ENCODE measurements at regions not wholly inside any gene's neighbourhood (a gene's known extent, or its start where the extent isn't known, plus 50 kb on each side); places are given as distances from the start of the nearest gene placed in this dataset.

DNA sequence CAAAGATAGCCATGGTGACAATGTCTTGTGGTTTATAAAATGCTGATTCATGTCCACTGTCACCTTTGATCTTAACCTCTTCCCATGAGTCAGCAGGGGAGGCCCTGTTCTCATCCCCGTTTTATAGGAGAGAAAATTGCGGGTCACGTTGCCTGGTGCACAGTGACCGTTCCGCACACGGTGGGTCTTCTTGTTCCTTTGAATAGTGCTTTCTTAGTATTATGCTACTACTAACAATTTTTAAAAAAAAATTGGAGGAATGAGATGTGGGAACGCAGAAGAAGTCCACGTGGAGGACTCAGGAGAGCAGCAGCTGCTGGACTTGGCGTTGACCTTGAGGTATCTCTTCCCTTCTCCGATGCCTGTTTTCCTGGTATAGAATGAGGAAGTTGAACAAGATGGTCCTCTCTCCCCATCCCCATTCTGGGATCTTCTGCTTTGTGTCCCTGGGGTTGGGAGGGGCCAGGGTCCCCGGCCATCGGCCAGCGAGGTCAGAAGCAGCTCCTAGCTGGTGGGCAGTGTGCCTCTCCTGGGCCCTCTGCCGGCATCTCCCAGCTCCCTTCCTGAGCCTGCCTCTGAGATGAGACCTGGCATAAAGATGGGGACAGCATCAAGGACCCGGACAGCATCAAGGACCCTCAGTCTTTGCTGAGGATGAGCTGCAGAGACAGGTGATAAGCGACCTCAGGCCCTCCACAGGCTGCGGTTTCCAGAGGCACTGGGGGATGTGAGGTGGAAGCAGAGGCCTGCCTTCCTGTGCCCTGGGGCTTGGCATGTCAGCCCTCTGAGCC lies 143.9 kb downstream of the C9orf50 start:
- TF ChIP-seq, protein P1, sequence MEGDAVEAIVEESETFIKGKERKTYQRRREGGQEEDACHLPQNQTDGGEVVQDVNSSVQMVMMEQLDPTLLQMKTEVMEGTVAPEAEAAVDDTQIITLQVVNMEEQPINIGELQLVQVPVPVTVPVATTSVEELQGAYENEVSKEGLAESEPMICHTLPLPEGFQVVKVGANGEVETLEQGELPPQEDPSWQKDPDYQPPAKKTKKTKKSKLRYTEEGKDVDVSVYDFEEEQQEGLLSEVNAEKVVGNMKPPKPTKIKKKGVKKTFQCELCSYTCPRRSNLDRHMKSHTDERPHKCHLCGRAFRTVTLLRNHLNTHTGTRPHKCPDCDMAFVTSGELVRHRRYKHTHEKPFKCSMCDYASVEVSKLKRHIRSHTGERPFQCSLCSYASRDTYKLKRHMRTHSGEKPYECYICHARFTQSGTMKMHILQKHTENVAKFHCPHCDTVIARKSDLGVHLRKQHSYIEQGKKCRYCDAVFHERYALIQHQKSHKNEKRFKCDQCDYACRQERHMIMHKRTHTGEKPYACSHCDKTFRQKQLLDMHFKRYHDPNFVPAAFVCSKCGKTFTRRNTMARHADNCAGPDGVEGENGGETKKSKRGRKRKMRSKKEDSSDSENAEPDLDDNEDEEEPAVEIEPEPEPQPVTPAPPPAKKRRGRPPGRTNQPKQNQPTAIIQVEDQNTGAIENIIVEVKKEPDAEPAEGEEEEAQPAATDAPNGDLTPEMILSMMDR (IDR thresholded peaks at IDR 0.05; ENCODE audit: borderline replicate concordance, insufficient read depth, low read depth, low read length) = no peak
- no peak overlapping the region for H3K4me3 ChIP-seq (ENCODE audit: low read depth, low read length)

DNA sequence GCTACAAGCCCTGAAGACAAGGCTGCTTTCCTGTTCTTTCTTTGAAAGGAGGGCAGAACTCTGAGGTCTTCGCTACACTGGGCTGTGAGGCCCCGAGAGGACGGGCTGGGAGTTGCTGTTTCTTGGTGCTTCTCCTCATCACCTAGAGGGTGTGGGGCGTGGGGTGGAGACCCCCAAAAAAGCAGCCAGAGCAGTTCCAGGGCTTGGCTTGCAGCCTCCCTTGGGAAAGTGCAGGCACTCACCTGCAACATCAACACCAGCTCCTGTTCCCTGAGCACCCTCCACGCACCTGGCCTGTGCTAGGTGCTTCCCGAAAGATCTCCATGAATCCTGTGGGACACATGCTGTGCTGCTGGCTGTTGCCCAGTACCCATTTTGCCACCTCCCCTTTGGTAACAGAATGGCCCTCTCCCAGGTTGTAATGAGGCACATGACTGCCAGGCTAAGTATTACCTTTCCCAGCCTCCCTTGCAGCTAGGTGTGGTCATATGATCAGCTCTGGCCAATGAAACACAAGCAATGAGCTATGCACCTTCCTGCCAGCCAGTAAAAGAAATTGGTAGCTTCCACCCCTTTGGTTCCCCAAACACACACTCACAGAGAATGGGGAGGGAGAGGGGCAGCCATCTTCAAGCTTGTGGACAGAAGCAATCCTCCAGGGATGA lies 146.0 kb downstream of the C9orf50 start:
- TF ChIP-seq, protein P1 (IDR thresholded peaks at IDR 0.05; ENCODE audit: borderline replicate concordance, insufficient read depth, low read depth, low read length) = no peak
- no peak overlapping the region for H3K4me3 ChIP-seq (ENCODE audit: low read depth, low read length)

DNA sequence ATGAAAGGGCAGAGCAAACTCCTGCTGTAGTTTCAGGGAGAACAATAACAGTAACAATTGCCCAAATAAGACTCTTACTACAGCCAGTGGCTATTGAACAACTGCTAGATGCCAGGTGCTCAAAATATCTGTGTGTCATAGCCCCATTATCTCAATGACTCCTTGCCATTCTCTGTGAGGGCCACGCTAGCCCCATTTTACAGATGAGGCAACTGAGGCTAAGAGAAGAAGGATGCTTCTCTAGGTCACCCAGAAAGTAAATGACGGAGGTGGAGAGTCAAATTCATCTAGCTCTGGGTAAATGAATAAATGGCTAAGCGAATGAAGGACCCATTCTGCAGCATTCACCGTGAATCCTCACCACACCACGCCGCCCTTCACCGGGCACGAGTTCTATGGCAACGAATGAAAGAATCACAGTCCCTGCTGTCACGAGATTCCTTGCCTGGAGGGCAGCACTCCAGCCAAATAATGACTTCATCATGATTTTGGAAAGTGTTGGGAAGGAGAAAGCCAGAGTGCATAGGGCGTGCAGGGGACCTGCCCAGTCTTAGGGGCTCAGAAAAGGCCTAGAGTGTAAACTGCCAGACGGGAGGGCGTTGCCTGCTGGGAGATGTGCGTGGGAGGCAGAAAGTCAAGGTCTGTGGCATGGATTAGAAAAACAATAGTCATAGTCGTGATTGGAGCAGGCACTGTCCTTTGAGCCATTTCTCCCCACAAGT lies 147.2 kb downstream of the C9orf50 start:
- TF ChIP-seq, protein P1 (IDR thresholded peaks at IDR 0.05; ENCODE audit: borderline replicate concordance, insufficient read depth, low read depth, low read length) = no peak
- no peak overlapping the region for H3K4me3 ChIP-seq (ENCODE audit: low read depth, low read length)

DNA sequence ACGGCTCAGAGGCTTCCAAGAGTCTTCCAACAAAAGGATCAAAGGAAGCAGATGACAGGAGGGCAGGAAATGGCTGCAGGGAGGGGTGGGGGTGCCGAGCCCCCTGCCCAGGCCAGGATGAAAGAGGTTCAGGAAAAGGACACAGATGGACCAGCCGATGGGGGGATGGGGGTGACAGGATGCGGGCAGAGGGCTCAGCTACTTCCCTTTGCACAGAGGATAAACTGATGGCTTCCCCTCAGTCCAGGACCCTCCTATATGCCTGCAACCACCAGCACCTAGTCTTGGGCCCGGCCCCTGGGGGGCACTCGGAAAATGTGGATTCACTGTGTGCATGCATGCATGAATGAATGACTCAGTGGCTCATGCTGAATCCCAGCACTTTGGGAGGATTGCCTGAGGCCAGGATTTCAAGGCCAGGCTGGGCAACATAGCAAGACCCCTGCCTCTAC lies 148.2 kb downstream of the C9orf50 start:
- no peak overlapping the region for H3K4me3 ChIP-seq (ENCODE audit: low read depth, low read length)
- TF ChIP-seq, protein P1 (IDR thresholded peaks at IDR 0.05; ENCODE audit: borderline replicate concordance, insufficient read depth, low read depth, low read length) = no peak

DNA sequence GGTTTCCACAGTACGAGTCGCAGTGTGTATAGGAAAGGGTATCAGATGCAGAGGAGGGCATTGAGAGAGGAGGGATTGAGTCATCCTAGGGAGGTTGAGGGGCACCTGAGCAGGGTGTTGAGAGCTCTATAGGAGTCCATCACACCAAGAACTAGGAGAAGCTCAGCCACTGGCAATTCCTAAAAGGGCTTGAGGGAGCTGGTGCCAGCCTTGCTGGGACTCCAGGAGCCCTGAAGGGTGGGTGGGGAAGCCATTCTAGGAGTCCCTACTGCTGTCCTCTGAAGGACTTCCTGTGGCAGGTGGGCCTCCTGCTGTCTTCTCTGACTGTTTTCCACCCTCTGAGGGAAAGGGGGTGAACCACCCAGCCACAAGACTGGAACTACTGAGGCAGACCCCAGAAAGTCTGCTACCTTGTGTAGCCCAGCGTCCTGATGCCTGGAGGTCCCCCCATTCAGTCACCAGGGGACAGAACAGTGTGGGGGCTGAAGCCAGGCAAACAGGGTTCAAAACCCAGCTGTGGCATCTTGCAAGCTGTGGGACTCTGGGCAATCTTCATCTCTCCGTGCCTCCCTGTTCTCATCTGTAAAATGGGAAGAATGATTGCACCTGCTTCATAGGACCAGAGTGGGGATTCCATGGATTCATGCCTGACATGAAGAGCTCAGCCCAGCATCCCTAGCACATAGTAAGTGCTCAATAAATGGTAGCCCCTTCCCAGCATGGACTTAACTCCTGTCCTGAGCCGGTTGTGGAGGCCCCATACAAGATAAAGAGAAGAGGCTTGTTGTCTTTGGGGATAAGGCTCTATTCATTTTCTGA lies 149.5 kb downstream of the C9orf50 start:
- no peak overlapping the region for H3K4me3 ChIP-seq (ENCODE audit: low read depth, low read length)
- TF ChIP-seq, protein P1 (IDR thresholded peaks at IDR 0.05; ENCODE audit: borderline replicate concordance, insufficient read depth, low read depth, low read length) = no peak

DNA sequence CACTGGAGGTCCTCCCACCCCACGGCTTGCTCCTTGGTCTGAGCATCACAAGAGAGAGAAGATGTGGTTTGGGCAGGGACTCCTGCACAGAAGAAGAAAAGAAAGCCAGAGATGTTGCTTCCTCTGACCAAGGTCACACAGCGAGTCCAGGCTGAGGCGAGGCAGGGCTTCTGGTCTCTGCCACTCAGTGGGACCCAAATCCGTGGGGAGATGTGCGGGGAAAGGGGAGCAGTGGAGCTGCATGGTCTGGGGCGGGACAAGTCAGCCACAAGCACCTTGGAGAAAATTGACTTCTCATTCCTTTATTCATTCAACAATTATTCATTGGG lies 150.9 kb downstream of the C9orf50 start:
- TF ChIP-seq, protein P1 (IDR thresholded peaks at IDR 0.05; ENCODE audit: borderline replicate concordance, insufficient read depth, low read depth, low read length) = no peak
- no peak overlapping the region for H3K4me3 ChIP-seq (ENCODE audit: low read depth, low read length)
